ENCODE measurements at regions not wholly inside any gene's neighbourhood (a gene's known extent, or its start where the extent isn't known, plus 50 kb on each side); places are given as distances from the start of the nearest gene placed in this dataset.

- TF ChIP-seq ZFX (IDR thresholded peaks at IDR 0.05; ENCODE audit: borderline replicate concordance): no peak
- TF ChIP-seq CTCF (IDR thresholded peaks at IDR 0.05): no peak
- no peak overlapping the region for H3K27ac ChIP-seq
Observed at GRCh38 chr11:80103142-80103859, 662.5 kb upstream of the TENM4 start.

- H3K27ac ChIP-seq: no peak overlapping the region
- TF ChIP-seq ZFX (IDR thresholded peaks at IDR 0.05; ENCODE audit: borderline replicate concordance) (no peak), CTCF (IDR thresholded peaks at IDR 0.05) (no peak)
Observed at GRCh38 chr11:80097146-80097545, 656.3 kb upstream of the TENM4 start.

GRCh38 chr11:80096736-80097135 lies 655.9 kb upstream of the TENM4 start:
- TF ChIP-seq CTCF (IDR thresholded peaks at IDR 0.05) (no peak), ZFX (IDR thresholded peaks at IDR 0.05; ENCODE audit: borderline replicate concordance) (no peak)
- no peak overlapping the region for H3K27ac ChIP-seq

GRCh38 chr11:80086496-80087055 lies 645.7 kb upstream of the TENM4 start:
- TF ChIP-seq ZFX (IDR thresholded peaks at IDR 0.05; ENCODE audit: borderline replicate concordance) (no peak), CTCF (IDR thresholded peaks at IDR 0.05) (no peak)

GRCh38 chr11:80085563-80085962 lies 644.7 kb upstream of the TENM4 start:
- TF ChIP-seq CTCF (IDR thresholded peaks at IDR 0.05) (no peak), ZFX (IDR thresholded peaks at IDR 0.05; ENCODE audit: borderline replicate concordance) (no peak)
- H3K27ac ChIP-seq: no peak overlapping the region

More at GRCh38 chr11:80086496-80087055, 645.7 kb upstream of the TENM4 start:
- no peak overlapping the region for H3K27ac ChIP-seq

- TF ChIP-seq CTCF (IDR thresholded peaks at IDR 0.05): no peak
- TF ChIP-seq ZFX (IDR thresholded peaks at IDR 0.05; ENCODE audit: borderline replicate concordance): no peak
Observed at GRCh38 chr11:80084608-80085007, 643.8 kb upstream of the TENM4 start.

GRCh38 chr11:80083531-80083951 lies 642.7 kb upstream of the TENM4 start:
- no peak overlapping the region for H3K27ac ChIP-seq
- no peak for TF ChIP-seq CTCF (IDR thresholded peaks at IDR 0.05)

More at GRCh38 chr11:80084608-80085007, 643.8 kb upstream of the TENM4 start:
- no peak overlapping the region for H3K27ac ChIP-seq
